GM18870 (cell line): ENCODE measurements at regions not wholly inside any gene's neighbourhood (a gene's known extent, or its start where the extent isn't known, plus 50 kb on each side); places are given as distances from the start of the nearest gene placed in this dataset.
"Not testable (repeated sequence)": the region's sequence is repeated elsewhere in the genome, so short reads cannot be mapped to it uniquely, and the experiment has no call there.

ENCODE experiments used
- ATAC-seq: cut with Tn5 transposase; IDR thresholded peaks from one replicate; pipeline ENCODE4 v1.9.1; 2021; ENCODE audit warnings: moderate library complexity; ENCODE audit not compliant: unreplicated experiment

DNA sequence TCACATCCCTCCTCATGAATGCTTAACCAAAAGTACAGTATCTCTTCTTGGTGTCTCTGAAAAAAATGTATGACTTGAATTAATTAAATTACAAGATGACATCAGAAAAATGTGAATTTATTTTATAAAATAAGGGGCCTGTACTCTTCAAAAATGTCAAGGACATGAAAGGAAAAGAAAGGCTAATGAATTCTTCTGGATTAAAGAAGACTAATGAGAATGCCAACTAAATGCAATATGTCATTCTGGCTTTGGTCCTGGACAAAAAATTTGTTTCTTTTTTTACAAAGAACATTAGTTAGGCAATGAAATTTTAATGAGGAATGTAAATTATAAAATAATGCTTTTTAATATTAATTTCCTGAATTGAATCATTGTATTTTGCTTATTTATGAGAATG lies 1125.7 kb downstream of the DNAJB9 start:
- ATAC-seq: no peak

DNA sequence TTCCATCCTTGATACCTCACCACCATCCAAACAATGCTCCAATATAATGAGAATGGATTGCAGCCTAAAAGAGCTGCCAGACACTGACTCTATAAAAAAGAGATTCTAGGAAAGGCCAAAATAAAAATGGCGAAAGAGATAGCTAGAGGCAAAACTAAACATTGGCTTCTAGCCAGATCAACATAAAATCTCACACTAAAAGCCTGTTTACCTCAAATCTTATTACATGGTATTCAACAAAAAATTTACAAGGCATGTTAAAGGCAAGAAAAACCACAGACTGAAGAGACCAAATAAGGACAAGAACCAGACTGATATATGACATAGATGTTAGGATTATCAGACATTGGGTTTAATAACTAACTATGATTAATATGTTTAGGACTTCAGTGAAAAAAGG lies 1127.0 kb downstream of the DNAJB9 start:
- ATAC-seq: no peak

- ATAC-seq: no peak
These were observed 1130.0 kb downstream of the DNAJB9 start for GRCh38 chr7:109699661-109700060.

GRCh38 chr7:109713366-109713765 lies 1143.7 kb downstream of the DNAJB9 start:
- ATAC-seq: no peak

GRCh38 chr7:109719359-109719758 lies 1149.7 kb downstream of the DNAJB9 start:
- not testable (repeated sequence) for ATAC-seq

GRCh38 chr7:109734601-109735000 lies 1164.9 kb downstream of the DNAJB9 start:
- no peak for ATAC-seq

- ATAC-seq: no peak
These were observed 1166.2 kb downstream of the DNAJB9 start for GRCh38 chr7:109735881-109736280.

DNA sequence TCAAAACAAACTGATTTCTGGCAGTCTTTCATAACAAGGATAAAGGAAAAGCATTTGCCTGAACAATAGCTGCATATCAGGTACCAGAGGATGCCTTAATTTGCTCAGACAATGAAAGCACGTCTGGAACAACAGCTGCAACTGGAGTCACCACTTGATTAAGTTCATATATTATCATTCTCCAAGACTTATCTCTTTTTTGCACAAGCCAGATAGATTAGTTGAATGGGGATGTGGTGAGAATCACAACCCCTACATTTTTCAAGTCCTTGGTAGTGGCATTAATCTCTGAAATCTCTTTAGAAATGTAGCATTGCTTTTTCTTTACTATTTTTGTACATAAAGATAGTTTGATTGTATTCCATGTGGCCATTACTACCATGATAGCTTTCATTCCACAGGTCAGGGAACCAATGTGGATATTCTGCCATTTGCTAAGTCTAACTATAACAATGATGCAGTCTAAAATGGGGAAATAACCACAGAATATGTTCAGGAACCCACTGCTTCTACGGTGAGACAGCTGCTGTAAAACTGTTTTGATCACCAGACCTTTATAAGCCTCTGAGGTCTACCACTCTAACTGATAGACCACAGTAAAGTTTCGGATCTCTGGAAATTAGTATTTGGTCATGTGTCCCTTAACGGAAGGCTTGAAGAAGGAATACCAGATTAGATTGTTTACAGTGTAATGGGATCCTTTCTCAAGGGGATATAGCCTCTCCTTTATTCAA lies 1176.2 kb downstream of the DNAJB9 start:
- no peak for ATAC-seq

GRCh38 chr7:109751241-109751640 lies 1181.6 kb downstream of the DNAJB9 start:
- ATAC-seq: no peak

GRCh38 chr7:109752068-109752467 lies 1182.4 kb downstream of the DNAJB9 start:
- no peak for ATAC-seq

GRCh38 chr7:109757713-109758112 lies 1188.0 kb downstream of the DNAJB9 start:
- no peak for ATAC-seq

- no peak for ATAC-seq
These were observed 1193.9 kb downstream of the DNAJB9 start for GRCh38 chr7:109763611-109764010.

- ATAC-seq: no peak
These were observed 1202.5 kb downstream of the DNAJB9 start for GRCh38 chr7:109772161-109772560.

GRCh38 chr7:109782806-109783205 lies 1213.1 kb downstream of the DNAJB9 start:
- no peak for ATAC-seq

DNA sequence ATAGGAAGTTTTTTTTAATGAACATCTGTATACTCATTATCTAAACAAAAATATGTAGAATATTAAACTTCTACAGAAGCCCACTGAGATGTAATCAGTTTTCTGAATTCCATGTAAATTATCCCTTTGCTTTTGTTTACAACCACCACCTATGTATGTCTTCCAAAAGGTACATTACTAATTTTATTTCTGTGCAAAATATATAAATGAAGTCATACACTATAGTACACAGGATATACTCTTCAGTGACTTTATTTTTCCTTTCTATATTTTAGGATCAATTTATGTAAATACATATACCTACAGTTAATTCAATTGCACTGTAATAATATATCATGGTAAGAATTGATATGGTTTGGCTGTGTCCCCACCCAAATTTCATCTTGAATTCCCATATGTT lies 1236.9 kb downstream of the DNAJB9 start:
- no peak for ATAC-seq

GRCh38 chr7:109821156-109821555 lies 1251.5 kb downstream of the DNAJB9 start:
- ATAC-seq: no peak

DNA sequence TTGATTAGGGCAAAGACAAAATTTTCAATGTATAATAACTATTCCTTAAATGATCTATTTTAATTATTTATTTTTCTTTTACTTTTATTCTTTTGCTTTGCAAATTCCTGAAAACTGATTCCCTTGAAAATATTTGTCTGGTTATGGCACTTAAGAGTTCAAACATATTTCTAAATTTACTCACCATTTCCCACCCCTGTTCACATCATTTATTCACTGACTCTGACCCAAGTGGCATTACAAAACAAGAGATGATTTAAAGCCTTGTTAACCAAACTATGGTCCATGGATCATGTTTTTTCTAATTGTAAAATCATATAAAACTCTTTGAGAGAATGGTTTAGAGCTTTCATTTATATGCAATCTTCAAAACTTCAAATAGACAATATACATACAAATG lies 1256.1 kb upstream of the LRRN3 start:
- no peak for ATAC-seq

- ATAC-seq: no peak
These were observed 1255.3 kb upstream of the LRRN3 start for GRCh38 chr7:109835577-109835976.

DNA sequence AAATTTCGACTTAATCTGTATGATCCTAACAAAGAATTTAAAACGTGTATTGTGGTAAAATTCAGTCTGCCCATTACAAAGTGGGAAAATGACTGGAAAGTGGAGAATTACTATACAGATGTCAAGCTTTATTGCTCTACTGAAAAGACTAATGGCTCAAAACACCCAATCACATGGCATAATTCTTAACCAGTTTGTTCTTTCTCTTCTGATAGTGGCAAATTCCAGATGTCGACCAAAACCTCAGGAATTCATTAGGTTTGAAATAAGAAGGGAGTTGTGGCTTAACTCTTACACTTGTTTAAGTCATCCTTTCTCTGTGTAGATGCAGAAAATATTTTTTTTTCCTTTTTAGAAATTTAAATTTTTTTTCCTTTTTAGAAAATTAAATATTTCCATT lies 1254.9 kb upstream of the LRRN3 start:
- ATAC-seq: no peak

DNA sequence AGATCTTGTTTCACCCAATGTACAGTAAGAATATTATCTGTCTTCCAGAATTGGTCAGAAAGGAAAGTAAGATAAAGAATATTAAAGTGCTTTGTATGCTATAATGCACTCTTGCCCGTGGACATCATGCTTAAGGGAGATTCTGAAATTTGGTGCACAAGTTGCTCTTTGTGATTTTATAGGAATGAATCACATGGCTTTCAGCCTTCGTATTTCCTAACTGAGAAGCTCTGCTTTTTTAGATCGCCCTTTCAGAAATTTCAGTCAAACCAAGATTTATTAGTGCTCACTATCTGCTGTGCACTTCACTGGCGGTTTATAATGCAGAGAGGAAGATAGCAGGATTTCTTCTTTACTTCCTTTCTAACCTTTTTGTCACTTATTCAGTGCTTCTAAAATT lies 1248.5 kb upstream of the LRRN3 start:
- ATAC-seq: no peak

DNA sequence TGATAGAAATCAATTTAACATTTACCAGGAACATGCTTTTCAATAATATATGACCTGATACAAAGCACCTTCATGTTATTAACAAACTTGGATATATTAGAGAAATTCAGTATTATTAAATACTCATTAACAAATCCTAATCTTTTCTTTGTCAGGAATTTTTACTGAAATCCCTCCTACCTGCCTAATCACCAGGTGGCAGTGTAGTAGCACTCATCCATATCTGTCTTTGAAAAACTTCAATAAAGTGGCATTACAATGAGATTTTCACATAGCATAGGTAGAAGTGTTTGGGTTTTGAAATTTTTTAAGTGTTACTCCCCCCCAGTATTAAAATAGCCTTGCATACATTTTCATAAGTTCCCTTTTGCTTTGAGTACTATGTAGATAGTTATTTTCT lies 1246.6 kb upstream of the LRRN3 start:
- ATAC-seq: no peak

DNA sequence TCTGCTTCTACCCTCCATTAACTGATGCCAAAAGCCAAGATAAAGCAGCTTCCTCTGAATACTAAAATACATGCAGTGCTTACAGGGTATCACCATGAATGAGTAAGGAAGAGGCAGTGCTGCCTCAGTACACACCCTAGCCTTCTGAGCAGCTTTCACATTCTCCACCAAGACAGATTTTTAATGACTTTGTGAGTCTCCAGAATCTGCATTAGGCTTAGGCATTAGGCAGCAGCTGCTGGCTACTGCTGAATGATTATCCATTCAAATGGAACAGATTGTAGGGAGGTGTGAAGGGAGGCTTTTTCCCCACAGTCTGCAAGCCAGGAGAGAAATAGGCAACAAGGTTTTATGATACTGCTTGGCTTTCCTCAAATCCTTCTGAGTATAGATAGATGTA lies 1226.7 kb upstream of the LRRN3 start:
- no peak for ATAC-seq

GRCh38 chr7:109868215-109868860 lies 1222.6 kb upstream of the LRRN3 start:
- no peak for ATAC-seq
